Endometrial microvascular endothelial cells (primary cell): ENCODE measurements at regions not wholly inside any gene's neighbourhood (a gene's known extent, or its start where the extent isn't known, plus 50 kb on each side); places are given as distances from the start of the nearest gene placed in this dataset.
"Not testable (repeated sequence)": the region's sequence is repeated elsewhere in the genome, so short reads cannot be mapped to it uniquely, and the experiment has no call there.

Source experiments
- in situ Hi-C: cut with HindIII; loops from 2 replicates; pipeline ENCODE4 v1.10.0; 2017; ENCODE audit warnings: low sequenced_read_pairs, low pct_unique_long_range_greater_than_20kb; ENCODE audit errors: inconsistent ontology term

- in situ Hi-C loops = no loop called here
Observed at GRCh38 chr13:71242201-71242600, 624.8 kb downstream of the DACH1 start.

- in situ Hi-C loops = no loop called here
Observed at GRCh38 chr13:71240911-71241310, 626.1 kb downstream of the DACH1 start.

GRCh38 chr13:71237332-71237731 lies 629.7 kb downstream of the DACH1 start:
- in situ Hi-C loops = no loop called here

GRCh38 chr13:71219698-71220415 lies 647.1 kb downstream of the DACH1 start:
- in situ Hi-C loops = no loop called here

GRCh38 chr13:71218960-71219359 lies 648.0 kb downstream of the DACH1 start:
- in situ Hi-C loops = no loop called here

- in situ Hi-C loops = no loop called here
Observed at GRCh38 chr13:71217827-71218226, 649.2 kb downstream of the DACH1 start.

- in situ Hi-C loops = no loop called here
Observed at GRCh38 chr13:71214821-71215220, 652.2 kb downstream of the DACH1 start.

GRCh38 chr13:71214357-71214756 lies 652.6 kb downstream of the DACH1 start:
- in situ Hi-C loops = no loop called here

GRCh38 chr13:71213252-71213821 lies 653.7 kb downstream of the DACH1 start:
- in situ Hi-C loops = no loop called here

GRCh38 chr13:71210861-71211260 lies 656.1 kb downstream of the DACH1 start:
- in situ Hi-C loops = no loop called here

GRCh38 chr13:71209217-71209616 lies 657.8 kb downstream of the DACH1 start:
- in situ Hi-C loops = no loop called here

- in situ Hi-C loops = not testable (repeated sequence)
Observed at GRCh38 chr13:71184583-71184982, 682.4 kb downstream of the DACH1 start.

- in situ Hi-C loops = not testable (repeated sequence)
Observed at GRCh38 chr13:71183352-71183751, 683.7 kb downstream of the DACH1 start.

- in situ Hi-C loops = no loop called here
Observed at GRCh38 chr13:71171740-71172139, 695.3 kb downstream of the DACH1 start.

GRCh38 chr13:71169180-71169579 lies 697.8 kb downstream of the DACH1 start:
- in situ Hi-C loops = no loop called here

- in situ Hi-C loops = no loop called here
Observed at GRCh38 chr13:71156550-71156949, 710.5 kb downstream of the DACH1 start.

- in situ Hi-C loops = no loop called here
Observed at GRCh38 chr13:71149498-71150363, 717.3 kb downstream of the DACH1 start.

GRCh38 chr13:71149046-71149445 lies 718.0 kb downstream of the DACH1 start:
- in situ Hi-C loops = no loop called here

- in situ Hi-C loops = no loop called here
Observed at GRCh38 chr13:71148396-71148795, 718.6 kb downstream of the DACH1 start.

GRCh38 chr13:71144883-71145282 lies 722.1 kb downstream of the DACH1 start:
- in situ Hi-C loops = no loop called here
